CD14-positive monocyte (primary cell): ENCODE measurements at regions not wholly inside any gene's neighbourhood (a gene's known extent, or its start where the extent isn't known, plus 50 kb on each side); places are given as distances from the start of the nearest gene placed in this dataset.

Source experiments
- DNase-seq, 3 donors: peaks; one replicate each; pipeline ENCODE4 v3.0.0-alpha.2; 2011 to 2022
- H2AFZ ChIP-seq: 2 replicates; pipeline ENCODE4 v1.6.0; 2012; ENCODE audit warnings: mild to moderate bottlenecking, low read depth, low read length, inconsistent platforms; ENCODE audit not compliant: insufficient read depth, poor library complexity, severe bottlenecking
- H3K27ac ChIP-seq, 2 donors: 1 replicate in 1 of 2; 2 replicates in 1 of 2; pipeline ENCODE4 v1.5.1; 2012 to 2013; ENCODE audit warnings: low read length in 2 of 2, control low read depth in 1 of 2, inconsistent platforms in 1 of 2, low read depth in 1 of 2, mild to moderate bottlenecking in 1 of 2
- H3K27me3 ChIP-seq, 2 donors: one replicate each; pipeline versions ENCODE4 v1.6.0 to v1.6.1; 2011 to 2013; ENCODE audit warnings: low read length in 2 of 2; ENCODE audit not compliant: control insufficient read depth in 2 of 2, insufficient read depth in 2 of 2
- H3K36me3 ChIP-seq, 2 donors: replicated peaks in 1 of 2; 1 replicate in 1 of 2; 2 replicates in 1 of 2; pipeline versions ENCODE4 v1.5.1 to v1.6.1; 2012 to 2013; ENCODE audit warnings: low read length in 2 of 2, control low read depth in 1 of 2, inconsistent platforms in 1 of 2, mild to moderate bottlenecking in 1 of 2; ENCODE audit not compliant: insufficient read depth in 2 of 2, control insufficient read depth in 1 of 2
- H3K4me1 ChIP-seq, 2 donors: 1 replicate in 1 of 2; 2 replicates in 1 of 2; pipeline versions ENCODE4 v1.5.1 to v1.6.1; 2012 to 2013; ENCODE audit warnings: low read length in 2 of 2, control low read depth in 1 of 2, inconsistent platforms in 1 of 2, mild to moderate bottlenecking in 1 of 2, moderate library complexity in 1 of 2; ENCODE audit not compliant: insufficient read depth in 2 of 2, control insufficient read depth in 1 of 2
- H3K4me2 ChIP-seq: replicated peaks from 2 replicates; pipeline ENCODE3; 2012; ENCODE audit warnings: low read length, moderate library complexity, mild to moderate bottlenecking; ENCODE audit not compliant: poor library complexity, severe bottlenecking; ENCODE audit errors: extremely low read depth
- H3K4me3 ChIP-seq, 3 experiments: fragments of 200-600 bp in 1 of 3; sonication (generic) in 1 of 3; replicated peaks in 1 of 3; 1 replicate in 2 of 3; 2 replicates in 1 of 3; pipeline ENCODE4 v1.5.1; 2011 to 2013; ENCODE audit warnings: low read length in 3 of 3, mild to moderate bottlenecking in 3 of 3, control low read depth in 2 of 3, low read depth in 2 of 3, inconsistent platforms in 1 of 3, moderate library complexity in 1 of 3
- H3K79me2 ChIP-seq: 2 replicates; pipeline ENCODE4 v1.6.0; 2012; ENCODE audit warnings: mild to moderate bottlenecking, control low read depth, inconsistent platforms, low read length, moderate library complexity; ENCODE audit not compliant: insufficient read depth
- H3K9ac ChIP-seq: 2 replicates; pipeline ENCODE4 v1.6.0; 2017; ENCODE audit warnings: low read length, mild to moderate bottlenecking; ENCODE audit not compliant: insufficient read depth, poor library complexity, severe bottlenecking
- H3K9me3 ChIP-seq, 2 donors: replicated peaks in 1 of 2; 1 replicate in 1 of 2; 2 replicates in 1 of 2; pipeline versions ENCODE4 v1.5.1 to v1.6.1; 2012 to 2013; ENCODE audit warnings: low read length in 2 of 2, control low read depth in 1 of 2; ENCODE audit not compliant: control insufficient read depth in 1 of 2, insufficient read depth in 1 of 2
- H4K20me1 ChIP-seq: 2 replicates; pipeline ENCODE4 v1.6.0; 2012; ENCODE audit warnings: mild to moderate bottlenecking, low read length, control low read depth, moderate library complexity; ENCODE audit not compliant: insufficient read depth
- H3K27ac Mint-ChIP-seq, 7 donors: one replicate each; pipeline ENCODE4 v1.8.0; 2020; ENCODE audit warnings: mild to moderate bottlenecking in 7 of 7, mixed read lengths in 7 of 7, moderate library complexity in 6 of 7, inconsistent platforms in 2 of 7
- H3K27me3 Mint-ChIP-seq, 3 donors: one replicate each; pipeline ENCODE4 v1.8.0; 2021 to 2022; ENCODE audit warnings: low read depth in 3 of 3, mild to moderate bottlenecking in 3 of 3, mixed read lengths in 3 of 3, moderate library complexity in 3 of 3, inconsistent platforms in 1 of 3
- H3K36me3 Mint-ChIP-seq, 2 donors: one replicate each; pipeline ENCODE4 v1.8.0; 2020; ENCODE audit warnings: mixed read lengths in 2 of 2, inconsistent platforms in 1 of 2, mild to moderate bottlenecking in 1 of 2
- H3K4me1 Mint-ChIP-seq: one replicate; pipeline ENCODE4 v1.8.0; 2020; ENCODE audit warnings: mild to moderate bottlenecking, mixed read lengths
- H3K4me3 Mint-ChIP-seq, 2 donors: one replicate each; pipeline ENCODE4 v1.8.0; 2020; ENCODE audit warnings: mild to moderate bottlenecking in 2 of 2, mixed read lengths in 2 of 2, moderate library complexity in 1 of 2
- H3K9me3 Mint-ChIP-seq, 7 donors: one replicate each; pipeline ENCODE4 v1.8.0; 2020 to 2022; ENCODE audit warnings: mixed read lengths in 7 of 7, mild to moderate bottlenecking in 6 of 7, moderate library complexity in 6 of 7, inconsistent platforms in 2 of 7
- CTCF ChIP-seq: fragments of 200-600 bp; IDR thresholded peaks from one replicate; pipeline ENCODE4 v1.8.0; 2022; ENCODE audit warnings: antibody characterized with exemption, mild to moderate bottlenecking
- WGBS: methylation state at CpG from one replicate; pipeline ENCODE4 v1.1.5; 2013; ENCODE audit warnings: missing lambda C conversion rate; ENCODE audit not compliant: insufficient coverage; 5-methylcytosine and 5-hydroxymethylcytosine counted together
- intact Hi-C, 2 donors: fragments of 100-400 bp; cut with micrococcal nuclease; formaldehyde crosslinking; loops; one replicate each; pipeline versions ENCODE4 v1.15.0 to v1.15.1; 2023

GRCh38 chrX:15098505-15098904, 171.4 kb downstream of the ASB9 start:
- H3K4me3 Mint-ChIP-seq, result no peak overlapping the region
- no CpG with 5 or more reads among the region's 2 CpGs for WGBS
- no peaks in the 10 kb centered on the region for H3K27me3 Mint-ChIP-seq
- no peak overlapping the region for H3K9ac ChIP-seq
- H3K36me3 ChIP-seq, result no peaks in the 10 kb centered on the region
- H3K4me1 ChIP-seq, result no peaks in the 10 kb centered on the region
- H3K79me2 ChIP-seq, result no peaks in the 10 kb centered on the region
- H3K4me3 ChIP-seq, result no peak overlapping the region
- no peaks in the 10 kb centered on the region for H3K36me3 Mint-ChIP-seq
- no peaks in the 10 kb centered on the region for H3K4me1 Mint-ChIP-seq
- no peak for DNase-seq
- H3K9me3 ChIP-seq, result no peaks in the 10 kb centered on the region
- no peak overlapping the region for H3K27ac ChIP-seq
- H3K4me2 ChIP-seq, result no peak overlapping the region
- H3K27ac Mint-ChIP-seq, result no peak overlapping the region
- intact Hi-C loops, result no loop called here
- no peaks in the 10 kb centered on the region for H3K27me3 ChIP-seq
- no peaks in the 10 kb centered on the region for H4K20me1 ChIP-seq
- no peak for TF ChIP-seq CTCF
- H3K9me3 Mint-ChIP-seq, result peaks cover 0 to 9% (median 0%) of the 10 kb centered on the region in 7 donors
- no peak overlapping the region for H2AFZ ChIP-seq

- no peak overlapping the region for H3K27ac Mint-ChIP-seq
- 100% methylated on average over 2 of the region's 5 CpGs for whole genome bisulfite sequencing
- no peak overlapping the region for H3K4me3 Mint-ChIP-seq
- H3K36me3 Mint-ChIP-seq, result no peaks in the 10 kb centered on the region
- no peaks in the 10 kb centered on the region for H3K36me3 ChIP-seq
- no peaks in the 10 kb centered on the region for H4K20me1 ChIP-seq
- H3K9ac ChIP-seq, result no peak overlapping the region
- no peak overlapping the region for H3K4me2 ChIP-seq
- no peaks in the 10 kb centered on the region for H3K79me2 ChIP-seq
- H3K27ac ChIP-seq, result no peak overlapping the region
- TF ChIP-seq CTCF, result no peak
- no peaks in the 10 kb centered on the region for H3K27me3 ChIP-seq
- no peaks in the 10 kb centered on the region for H3K4me1 ChIP-seq
- H3K9me3 ChIP-seq, result no peaks in the 10 kb centered on the region
- no peaks in the 10 kb centered on the region for H3K4me1 Mint-ChIP-seq
- no peaks in the 10 kb centered on the region for H3K27me3 Mint-ChIP-seq
- H3K9me3 Mint-ChIP-seq, result peaks cover 3 to 16% (median 7%) of the 10 kb centered on the region in 7 donors
- no peak for DNase-seq
- H3K4me3 ChIP-seq, result no peak overlapping the region
- intact Hi-C loops, result no loop called here
- H2AFZ ChIP-seq, result no peak overlapping the region
These were observed 182.1 kb downstream of the ASB9 start for GRCh38 chrX:15087747-15088146.
